ENCODE measurements at regions not wholly inside any gene's neighbourhood (a gene's known extent, or its start where the extent isn't known, plus 50 kb on each side); places are given as distances from the start of the nearest gene placed in this dataset.

DNA sequence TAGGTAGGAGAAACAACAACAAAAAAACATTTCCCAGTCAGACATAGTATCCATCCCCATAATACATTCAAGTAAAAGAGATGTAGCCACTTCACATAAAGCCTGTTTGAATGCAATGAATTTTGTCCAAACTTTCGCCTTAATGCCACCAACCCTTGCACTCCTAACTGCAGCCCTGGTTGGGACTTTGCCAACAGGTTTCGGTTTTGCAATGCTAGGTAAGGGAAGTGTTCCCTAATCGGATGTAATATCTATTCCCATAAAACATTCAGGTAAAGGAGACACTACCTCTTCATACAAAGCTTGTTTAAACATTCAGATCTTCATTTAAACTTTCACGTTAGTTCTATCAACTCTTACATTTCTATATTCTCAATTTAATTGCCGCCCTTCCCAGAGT lies 336.1 kb downstream of the DRD1 start:
- no peak for TF ChIP-seq POLR2A (IDR thresholded peaks at IDR 0.05)
- no peak for TF ChIP-seq POLR2AphosphoS5 (IDR thresholded peaks at IDR 0.05)
- no peak for TF ChIP-seq EP300 (IDR thresholded peaks at IDR 0.05)
- TF ChIP-seq CTCF (IDR thresholded peaks at IDR 0.05), result no peak

All from sigmoid colon (tissue), 4 donors.